D341Med (cell line): ENCODE measurements at regions not wholly inside any gene's neighbourhood (a gene's known extent, or its start where the extent isn't known, plus 50 kb on each side); places are given as distances from the start of the nearest gene placed in this dataset.

Experiments
- DNase-seq: peaks from one replicate; pipeline ENCODE4 v3.0.0; 2012; ENCODE audit warnings: low spot score

DNA sequence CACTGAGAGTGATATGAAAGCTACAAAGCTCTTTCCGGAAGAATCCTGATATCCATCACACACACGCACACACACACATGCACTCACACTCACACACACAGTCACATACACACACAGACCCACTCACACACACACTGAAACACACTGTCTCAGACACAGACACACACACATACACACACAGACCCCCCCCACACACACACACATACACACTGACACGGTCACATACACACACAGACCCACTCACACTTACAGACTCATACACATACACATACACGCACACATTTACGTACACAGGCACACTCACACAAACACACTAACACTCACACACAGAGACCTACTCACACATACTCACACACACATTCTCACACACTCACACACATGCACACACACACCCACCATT lies 58.6 kb downstream of the LIG4 start:
- DNase-seq, result no peak

DNA sequence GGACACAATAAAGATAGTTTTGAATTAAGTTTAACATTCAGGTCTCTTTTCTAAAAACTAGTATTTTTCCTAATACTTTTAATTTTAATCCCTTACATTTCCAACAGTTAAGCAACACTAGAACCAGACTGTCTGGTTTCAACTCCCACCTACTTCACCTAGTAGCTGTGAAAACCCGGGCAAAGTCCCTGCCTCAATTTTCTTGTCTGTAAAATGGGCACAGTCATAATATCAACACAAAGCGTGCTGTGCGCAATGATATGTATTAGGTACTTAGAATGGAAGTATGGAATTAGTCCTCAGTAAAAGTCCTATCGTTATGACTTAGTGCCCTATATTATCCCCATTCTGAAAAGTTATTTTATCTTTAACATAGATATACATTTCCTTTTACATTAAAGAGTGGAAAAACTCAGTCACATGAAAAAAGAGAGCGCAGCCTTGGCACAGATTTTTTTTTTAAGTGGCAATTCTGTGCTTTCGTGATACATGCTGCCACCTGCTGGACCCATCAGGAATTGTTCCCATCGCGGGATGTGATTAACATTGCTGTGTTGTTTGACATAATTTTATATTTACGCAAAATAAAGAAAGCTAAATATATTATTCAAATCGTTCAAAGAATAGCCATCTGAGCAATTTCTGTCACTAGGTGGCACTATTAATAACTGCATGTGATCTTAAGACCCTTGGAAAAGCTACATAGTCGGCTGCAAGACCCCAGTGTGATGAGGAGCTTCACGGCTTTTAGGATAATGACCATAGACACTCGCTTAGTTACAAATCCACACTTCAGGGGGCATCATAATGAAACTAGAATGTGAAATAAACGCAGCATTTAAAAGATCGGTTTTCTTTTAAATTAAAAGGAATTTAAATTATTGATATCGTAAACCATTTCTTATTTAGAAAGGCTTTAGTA lies 59.9 kb downstream of the LIG4 start:
- DNase-seq, result peak; percentile 69

DNA sequence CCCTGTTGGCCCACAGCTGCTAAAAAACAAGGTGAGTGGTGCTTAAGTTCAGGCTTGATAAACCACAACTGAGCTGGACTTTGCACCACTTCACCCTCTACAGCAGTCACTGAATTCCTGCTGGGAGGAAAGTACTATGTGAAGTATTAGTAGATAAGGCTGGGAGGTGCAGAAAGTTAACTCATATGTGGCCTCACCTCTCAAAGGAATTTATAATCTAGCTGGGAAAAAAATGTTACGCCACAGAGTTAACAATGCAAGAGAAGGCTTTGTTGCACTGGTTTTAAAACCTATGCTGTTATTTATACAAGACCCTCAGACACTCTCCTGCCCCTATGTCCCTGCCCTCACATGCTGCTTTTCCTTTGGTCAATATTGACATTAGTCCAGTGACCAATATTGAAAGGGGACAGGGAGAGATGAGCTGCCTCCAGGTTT lies 60.9 kb downstream of the LIG4 start:
- no peak for DNase-seq

DNA sequence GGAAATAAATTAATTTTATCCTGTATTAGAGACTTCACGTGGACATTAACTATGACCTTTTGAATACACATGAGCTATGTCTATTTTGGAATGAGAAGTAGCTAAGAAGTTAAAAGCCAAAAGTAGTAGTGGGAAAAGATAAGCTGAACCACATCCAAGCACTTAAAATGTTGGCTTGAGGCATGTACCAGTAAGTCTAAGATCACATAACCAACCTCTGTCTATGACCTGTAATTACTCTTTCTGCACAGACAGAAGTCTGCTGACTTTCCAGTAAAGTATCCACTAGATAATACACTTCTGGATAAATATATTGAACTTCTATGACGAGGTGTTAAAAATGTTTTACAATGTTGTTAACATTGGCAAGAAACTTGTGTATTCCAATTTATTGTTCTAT lies 68.7 kb downstream of the LIG4 start:
- no peak for DNase-seq

DNA sequence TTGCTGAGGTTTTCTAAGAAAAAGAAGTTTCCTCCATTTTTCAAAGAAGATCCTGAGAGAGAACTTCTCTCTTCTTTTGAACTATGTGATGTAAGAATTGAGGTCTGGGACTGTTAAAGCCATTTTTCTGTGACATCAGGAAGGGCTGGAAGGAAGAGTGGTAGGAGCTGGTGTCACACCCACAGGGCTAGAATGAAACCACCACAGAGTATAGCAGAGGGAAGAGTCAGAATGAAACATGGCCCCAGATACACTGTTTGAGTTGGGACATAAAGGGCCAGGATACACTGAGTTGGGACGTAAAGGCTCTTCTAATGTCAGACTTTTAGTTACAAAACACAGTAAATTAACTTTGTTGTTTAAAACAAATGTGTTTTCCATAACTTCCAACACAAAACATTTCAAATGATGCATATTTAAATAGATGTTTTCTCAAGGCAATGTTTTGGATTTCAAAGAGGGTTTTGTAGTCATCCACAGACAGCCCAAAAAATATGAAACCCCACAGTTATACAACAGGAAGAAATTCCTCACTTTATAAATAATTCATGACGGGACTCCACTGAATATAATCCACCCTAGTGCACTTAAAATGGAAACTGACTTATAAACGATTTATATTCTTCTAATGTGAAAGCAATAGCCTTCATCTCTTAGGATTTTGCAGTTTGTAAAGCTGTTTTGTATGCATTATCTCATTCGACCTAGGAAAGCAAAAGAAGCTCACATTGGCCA lies 72.5 kb downstream of the LIG4 start:
- no peak for DNase-seq

DNA sequence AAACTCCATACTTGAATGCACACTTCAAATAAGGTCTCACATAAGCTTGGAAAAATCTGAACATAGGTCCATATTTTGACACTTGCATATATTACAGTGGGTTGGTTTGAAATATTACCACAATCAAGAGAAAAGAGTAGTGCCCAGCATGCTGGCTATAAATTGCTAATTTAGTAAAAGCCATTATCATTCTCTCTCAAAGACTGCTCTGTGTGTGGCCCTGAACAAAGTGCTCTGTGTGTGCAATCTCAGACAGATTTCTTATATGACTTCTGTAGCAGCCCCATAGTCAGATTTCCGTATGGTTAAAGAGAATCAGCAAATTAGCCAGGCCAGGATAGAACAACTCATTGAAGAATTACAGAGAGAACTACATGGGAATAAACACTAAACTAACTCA lies 78.2 kb downstream of the LIG4 start:
- DNase-seq, result no peak

DNA sequence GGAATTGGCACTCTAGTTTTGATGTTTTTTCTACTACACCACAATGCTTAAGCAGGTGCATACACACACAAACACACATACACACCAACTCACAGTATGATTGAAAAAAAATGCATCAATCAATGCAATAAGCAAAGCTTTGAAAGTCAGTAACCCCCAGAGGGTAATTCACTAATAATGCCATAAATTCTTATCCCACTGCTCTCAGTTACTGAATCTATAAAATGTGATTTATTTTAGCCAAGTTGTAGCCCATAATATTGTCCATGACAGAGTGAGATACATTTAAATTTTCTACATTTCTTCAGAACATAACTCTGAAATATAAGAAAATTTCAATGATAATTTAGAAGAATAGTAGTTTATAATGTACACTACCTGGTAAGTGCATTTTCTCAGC lies 87.9 kb downstream of the LIG4 start:
- no peak for DNase-seq

DNA sequence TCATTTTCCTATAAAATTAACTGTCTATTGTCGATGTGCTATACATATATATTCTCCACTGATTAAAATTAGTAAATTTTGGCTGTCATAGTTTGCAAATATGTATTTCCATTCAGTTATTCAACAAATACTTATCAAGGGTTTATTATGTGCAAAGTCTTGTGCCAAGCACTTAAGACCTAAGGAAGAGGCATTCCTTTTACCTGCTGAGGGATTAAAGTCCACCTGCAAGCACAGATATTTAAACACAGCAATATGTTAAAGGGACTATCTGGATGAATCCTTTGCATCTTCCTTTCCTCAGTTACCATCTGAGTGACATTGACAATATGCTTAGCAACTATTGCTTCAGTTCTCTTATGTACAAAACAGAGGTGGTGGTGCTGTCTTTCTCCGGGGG lies 89.3 kb downstream of the LIG4 start:
- DNase-seq, result no peak

DNA sequence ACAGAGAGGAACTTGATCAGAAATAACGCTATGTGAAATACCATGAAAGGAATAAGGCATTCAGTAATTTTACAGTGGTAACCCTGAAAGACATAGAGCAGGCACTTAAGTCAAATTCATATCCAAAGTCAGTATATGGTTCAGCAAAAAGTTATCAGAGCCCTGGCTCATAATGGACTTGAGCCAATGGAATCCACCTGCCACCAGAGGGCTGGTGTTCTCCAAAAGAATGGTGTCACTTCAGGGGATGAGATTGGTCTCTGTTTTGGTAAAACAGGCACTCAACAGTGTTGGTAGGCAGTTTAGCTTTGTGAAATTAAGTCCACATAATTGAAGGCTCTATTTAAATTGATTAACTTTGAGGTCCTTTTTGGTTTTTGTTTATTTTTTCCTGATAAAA lies 93.9 kb downstream of the LIG4 start:
- no peak for DNase-seq

DNA sequence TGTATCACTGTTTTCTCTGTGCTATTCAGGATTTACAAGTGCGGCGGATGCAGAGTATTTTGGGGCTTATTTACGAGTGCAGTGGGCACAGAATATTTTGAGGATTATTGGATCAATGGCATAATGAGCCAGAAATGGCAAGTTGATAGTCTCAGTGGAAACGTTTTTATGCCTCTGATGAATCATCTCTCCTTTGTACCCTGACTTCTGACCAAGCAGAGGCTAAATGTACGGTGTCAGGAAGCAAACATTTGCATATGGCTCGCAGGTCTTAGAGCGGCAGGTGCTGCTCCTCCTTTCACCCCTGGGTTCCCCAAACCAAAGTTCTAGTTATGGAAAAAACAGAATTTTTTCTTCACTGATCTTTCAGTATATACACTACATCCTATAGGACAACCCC lies 94.5 kb downstream of the LIG4 start:
- DNase-seq, result no peak

DNA sequence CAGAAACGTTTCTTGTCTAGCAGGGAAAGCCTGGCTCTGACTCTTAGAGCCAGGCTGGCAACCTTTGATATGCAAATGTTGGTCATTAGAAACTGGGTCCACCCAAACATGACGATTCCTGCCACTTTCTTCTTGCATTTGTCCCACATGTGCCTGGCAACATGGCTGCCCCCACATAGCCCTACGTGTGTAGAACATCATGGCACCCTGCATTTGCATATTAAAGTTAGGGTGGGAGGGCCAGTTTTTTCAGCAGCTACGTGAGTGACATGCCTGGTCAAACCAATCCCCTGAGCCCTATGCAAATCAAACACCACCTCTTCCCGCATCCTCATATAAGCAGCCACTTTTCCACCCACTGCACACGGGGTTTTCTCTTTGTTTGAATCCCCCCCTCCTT lies 95.0 kb downstream of the LIG4 start:
- DNase-seq, result no peak

DNA sequence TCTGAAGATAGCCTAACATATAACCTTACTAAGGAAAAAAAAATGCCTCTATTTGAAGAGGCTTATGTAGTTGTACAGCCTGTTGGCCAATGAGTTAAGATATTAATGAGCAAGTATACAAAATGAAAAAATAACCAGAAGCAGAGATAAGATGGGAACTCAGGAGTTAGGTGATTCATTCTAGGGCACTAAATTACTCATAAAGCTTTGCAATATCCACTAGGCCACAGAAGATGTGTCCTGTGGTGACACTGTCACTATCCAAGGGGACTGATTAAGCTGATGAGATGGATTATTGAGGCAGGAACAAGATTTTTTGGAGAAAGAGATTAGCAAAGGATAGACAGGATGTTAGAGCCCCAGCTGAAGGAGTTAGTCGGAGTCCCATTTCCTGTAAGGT lies 99.6 kb downstream of the LIG4 start:
- DNase-seq, result no peak

DNA sequence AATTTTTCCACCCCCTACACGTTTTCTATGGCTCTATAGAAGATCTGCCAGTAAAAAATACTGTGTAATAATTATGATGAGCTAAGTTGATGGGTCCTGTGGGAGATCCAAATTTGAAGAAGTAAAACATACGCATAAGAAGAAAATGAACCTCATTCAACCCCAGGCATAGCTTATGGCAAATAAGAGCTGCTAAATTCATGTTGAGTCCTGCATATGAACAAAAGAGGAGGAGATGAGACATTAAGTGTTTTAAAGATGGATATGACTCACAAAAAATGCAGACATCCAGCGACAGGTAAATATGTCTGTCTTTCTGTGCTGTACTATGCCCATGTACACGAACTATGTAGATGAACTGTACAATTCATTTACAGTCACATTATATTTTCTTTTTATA lies 101.9 kb downstream of the LIG4 start:
- no peak for DNase-seq

DNA sequence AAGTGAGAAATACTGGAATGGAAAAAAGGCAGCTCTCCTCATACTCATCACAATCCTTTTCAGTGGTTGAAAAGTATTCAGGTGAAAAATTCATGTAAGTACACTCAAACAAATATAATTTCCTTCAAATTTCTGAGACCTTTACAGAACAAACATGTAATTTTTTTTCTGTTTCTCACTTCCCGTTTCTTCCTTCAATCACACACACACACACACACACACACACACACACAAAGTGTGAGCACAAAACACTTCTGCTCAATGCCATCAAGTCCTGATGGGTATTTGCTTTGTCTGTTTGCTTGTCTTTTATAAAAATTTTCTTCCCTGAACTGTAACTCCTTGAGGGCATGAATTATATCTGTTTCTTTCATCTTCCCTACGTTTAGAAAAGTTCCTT lies 110.6 kb downstream of the LIG4 start:
- no peak for DNase-seq

DNA sequence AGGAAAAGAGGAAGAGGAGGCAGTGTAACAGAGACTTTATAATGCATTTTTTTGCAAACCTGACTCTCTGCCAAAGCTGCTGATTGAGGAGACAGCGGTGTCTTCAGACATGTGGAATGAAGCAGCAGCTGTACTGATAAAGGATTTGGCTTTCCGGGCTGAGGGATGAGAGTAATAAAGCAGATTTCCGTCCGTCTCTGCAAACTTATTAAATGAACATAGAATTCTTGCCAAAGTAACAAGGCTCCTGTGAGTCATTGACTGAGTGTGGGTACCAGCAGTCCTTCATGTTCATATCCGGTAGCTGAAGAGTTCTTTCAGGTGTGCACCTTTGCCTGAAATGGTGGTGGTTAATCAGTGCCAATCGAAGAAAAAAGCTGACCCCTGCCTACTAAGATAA lies 112.6 kb downstream of the LIG4 start:
- DNase-seq, result no peak

DNA sequence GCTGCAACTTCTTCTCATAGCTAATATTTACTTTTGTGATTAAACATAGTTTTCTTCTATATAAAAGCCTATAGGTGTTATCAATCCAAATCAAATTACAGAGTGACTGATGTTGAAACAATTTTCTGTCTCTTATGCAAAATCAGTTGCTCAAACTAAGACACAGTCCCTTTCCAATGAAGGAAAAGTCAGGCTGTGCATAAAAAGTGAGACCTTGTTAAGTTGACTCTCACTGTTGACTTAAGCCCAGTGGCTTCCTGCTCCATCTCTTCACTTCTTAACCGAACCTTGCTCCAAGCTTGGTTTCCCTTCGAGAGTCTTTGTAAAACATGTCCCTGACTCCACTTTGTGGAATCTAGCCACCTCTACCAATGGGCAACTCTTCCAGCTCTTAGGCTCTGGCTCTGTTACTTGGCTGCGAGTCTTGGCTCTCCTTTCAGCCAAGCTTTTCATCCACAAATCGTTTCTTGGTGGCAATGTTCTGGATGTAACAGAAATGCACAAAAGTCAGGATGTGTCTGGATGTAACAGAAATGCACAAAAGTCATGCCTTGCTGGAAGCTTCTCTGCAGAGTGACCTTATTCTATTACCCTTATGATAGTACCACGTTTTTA lies 118.9 kb downstream of the LIG4 start:
- no peak for DNase-seq

DNA sequence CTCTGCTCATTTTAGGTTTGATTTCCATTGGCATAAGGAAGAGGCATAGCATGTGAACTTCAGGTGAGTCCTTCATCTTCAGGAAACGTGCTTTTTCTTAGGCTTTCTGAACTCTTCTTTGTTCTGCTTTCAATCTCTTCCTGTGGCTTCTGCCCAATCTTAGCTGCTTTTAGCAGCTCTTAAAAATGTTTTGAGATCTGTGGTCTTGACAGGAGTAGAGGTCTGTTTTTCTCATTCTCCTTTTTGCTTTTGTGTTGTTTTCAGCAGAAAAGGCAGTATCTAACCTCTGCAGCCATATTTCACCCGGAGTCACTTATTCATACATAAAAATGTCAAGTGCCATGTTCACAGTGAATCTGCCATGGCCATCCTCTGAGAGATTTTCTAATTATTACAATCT lies 120.3 kb downstream of the LIG4 start:
- DNase-seq, result no peak

DNA sequence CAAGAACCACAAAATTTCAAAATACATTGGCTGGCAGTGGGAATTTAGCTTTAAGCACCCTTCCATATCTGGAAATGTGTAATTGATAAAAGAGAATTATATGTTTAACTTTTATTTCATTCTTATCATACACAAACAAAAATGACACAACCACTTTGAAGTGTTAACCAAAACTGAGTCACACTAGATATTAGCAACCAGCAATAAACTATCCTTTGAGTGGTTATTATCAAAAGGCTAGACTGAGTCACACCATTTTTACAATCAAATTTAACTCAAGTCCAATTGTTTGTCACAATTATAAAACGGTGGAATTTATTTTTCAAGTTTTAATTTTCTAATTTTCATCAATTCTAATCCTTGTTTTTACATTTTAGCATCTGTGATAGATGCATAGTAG lies 121.7 kb downstream of the LIG4 start:
- no peak for DNase-seq

DNA sequence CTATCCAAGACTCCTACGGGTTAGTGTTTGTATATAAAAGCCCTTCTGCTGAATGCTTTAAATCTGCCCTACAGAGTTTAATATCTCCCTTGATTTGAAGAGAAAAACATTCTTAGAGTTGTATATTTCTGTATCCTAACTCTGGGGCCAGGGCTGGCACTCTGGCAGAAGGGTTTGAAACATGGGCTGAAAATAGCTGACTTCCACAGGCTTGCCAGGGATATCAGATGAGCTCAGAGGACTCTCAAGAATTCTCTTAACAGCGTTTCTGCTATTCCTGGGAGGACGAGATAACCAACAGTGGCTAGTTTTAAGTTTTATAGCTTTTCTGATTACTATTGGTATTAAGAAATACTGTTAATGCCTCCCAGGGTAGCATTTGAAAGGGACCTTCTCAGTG lies 127.5 kb downstream of the LIG4 start:
- DNase-seq, result no peak

DNA sequence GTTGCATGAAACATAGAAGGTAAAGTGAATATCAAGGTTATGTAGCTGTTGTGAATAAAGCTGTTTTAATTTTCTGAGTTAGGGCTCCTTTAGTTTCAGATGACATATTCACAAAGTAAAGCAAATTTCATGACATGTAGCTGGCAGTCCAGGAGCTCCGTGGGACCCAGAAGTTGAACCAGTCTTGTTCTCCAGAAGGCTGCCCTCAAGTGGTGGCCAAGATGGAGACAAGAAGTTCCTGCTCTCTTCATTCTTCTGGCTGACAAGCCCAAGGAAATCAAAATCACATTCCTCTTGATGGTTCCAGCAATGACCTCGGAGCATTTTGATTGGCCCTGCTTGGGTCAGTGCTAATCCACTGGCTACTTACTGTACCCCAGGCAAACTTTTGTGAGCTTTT lies 128.7 kb downstream of the LIG4 start:
- no peak for DNase-seq

DNA sequence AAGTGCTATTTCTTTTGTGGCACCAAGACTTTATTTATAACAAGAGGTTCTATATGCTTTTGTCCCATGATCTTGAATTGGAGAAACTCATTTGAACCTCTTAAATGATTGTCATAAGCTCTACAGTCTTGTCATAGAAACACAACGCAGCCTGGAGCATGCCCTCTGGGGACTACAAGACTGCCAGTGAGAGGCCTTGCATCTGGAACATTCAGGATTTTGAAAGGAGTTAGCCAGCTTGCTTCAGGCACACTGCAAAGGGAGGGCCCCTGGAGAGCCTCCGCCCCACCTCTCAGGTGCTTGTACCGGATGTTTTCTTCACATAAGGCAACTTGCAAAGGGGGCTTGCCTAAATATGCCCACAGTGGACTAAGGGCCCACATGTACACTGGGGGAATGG lies 130.5 kb downstream of the LIG4 start:
- DNase-seq, result no peak

DNA sequence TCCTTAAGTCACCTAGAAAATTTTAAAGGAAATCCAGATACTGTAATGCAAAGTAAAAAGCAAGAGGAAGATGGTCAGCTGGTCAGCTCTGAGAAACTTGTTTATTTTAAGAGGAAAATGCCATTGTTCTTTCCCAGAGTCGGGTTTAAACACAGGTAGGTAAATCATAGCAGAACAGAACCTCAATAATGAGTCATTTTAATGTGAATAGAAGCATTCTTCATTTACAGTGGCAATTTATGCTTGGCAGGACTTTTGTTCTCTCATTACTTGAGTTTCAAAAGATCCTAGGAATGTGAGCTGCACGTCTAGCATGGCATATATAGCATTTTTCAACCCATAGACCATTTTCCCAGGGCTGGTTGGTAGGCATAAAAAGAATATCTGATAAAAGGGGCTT lies 132.3 kb downstream of the LIG4 start:
- no peak for DNase-seq

DNA sequence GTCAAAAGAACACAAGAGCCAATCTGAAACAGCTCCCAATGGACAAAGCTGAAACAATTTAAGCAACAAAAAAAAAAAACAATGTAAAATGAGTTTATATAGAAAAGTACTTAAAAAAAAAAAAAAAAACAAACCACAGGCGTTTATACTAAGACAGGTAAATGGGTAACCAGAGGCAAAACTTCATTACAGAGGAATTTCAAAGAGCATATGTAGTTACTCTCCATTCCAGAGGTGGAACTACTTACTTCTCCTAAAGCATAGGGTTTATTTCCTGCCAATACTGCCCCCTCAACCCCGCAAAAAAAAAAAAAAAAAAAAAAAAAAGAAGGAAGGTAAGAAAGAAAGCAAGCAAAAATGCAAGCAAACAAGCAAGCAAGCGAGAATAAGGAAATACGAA lies 132.9 kb downstream of the LIG4 start:
- DNase-seq, result no peak
